ENCODE measurements at regions not wholly inside any gene's neighbourhood (a gene's known extent, or its start where the extent isn't known, plus 50 kb on each side); places are given as distances from the start of the nearest gene placed in this dataset.

DNA sequence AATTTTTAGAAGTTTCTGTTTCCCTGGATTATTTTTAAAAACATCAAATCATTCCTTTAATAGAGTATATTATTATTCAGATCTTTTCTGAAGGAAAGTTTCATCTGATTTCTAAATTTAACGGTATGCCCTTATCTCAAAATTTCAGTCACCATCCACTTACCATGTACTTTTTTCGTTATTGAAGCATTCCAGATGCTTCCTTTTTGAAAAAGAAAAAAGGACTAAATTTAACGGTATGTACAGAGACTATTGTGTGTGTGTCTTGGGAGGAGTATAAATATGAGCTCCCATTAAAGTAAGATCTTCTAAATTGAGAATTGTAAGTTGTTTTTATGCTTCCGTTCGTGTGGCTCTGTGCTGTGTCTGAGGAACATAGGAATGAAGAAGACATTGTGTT lies 517.4 kb upstream of the GOLIM4 start:
- TF ChIP-seq, protein P1, sequence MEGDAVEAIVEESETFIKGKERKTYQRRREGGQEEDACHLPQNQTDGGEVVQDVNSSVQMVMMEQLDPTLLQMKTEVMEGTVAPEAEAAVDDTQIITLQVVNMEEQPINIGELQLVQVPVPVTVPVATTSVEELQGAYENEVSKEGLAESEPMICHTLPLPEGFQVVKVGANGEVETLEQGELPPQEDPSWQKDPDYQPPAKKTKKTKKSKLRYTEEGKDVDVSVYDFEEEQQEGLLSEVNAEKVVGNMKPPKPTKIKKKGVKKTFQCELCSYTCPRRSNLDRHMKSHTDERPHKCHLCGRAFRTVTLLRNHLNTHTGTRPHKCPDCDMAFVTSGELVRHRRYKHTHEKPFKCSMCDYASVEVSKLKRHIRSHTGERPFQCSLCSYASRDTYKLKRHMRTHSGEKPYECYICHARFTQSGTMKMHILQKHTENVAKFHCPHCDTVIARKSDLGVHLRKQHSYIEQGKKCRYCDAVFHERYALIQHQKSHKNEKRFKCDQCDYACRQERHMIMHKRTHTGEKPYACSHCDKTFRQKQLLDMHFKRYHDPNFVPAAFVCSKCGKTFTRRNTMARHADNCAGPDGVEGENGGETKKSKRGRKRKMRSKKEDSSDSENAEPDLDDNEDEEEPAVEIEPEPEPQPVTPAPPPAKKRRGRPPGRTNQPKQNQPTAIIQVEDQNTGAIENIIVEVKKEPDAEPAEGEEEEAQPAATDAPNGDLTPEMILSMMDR (IDR thresholded peaks at IDR 0.05) = no peak
- TF ChIP-seq POLR2A (IDR thresholded peaks at IDR 0.05) = no peak

Data from testis (tissue), 2 donors.